ENCODE measurements at regions not wholly inside any gene's neighbourhood (a gene's known extent, or its start where the extent isn't known, plus 50 kb on each side); places are given as distances from the start of the nearest gene placed in this dataset.

GRCh38 chr4:124977045-124977444 is 264.5 kb upstream of the ANKRD50 start:
- no peaks in the 10 kb centered on the region for H3K27me3 ChIP-seq
- intact Hi-C loops (cut with DNase I; ENCODE audit: low total_unique reads) = no loop called here
- H3K36me3 ChIP-seq (ENCODE audit: low read depth, missing control alignments) = no peaks in the 10 kb centered on the region
- no peaks in the 10 kb centered on the region for H3K9me3 ChIP-seq
- H3K4me1 ChIP-seq = no peaks in the 10 kb centered on the region
- TF ChIP-seq POLR2A (IDR thresholded peaks at IDR 0.05) (no peak), CTCF (IDR thresholded peaks at IDR 0.05) (no peak)
- no peak for DNase-seq
- no peak overlapping the region for H3K4me3 ChIP-seq
- no peak overlapping the region for H3K27ac ChIP-seq

GRCh38 chr4:124974152-124974551 is 261.6 kb upstream of the ANKRD50 start:
- H3K4me3 ChIP-seq = no peak overlapping the region
- intact Hi-C loops (cut with DNase I; ENCODE audit: low total_unique reads) = no loop called here
- no peaks in the 10 kb centered on the region for H3K36me3 ChIP-seq (ENCODE audit: low read depth, missing control alignments)
- DNase-seq = no peak
- no peak overlapping the region for H3K27ac ChIP-seq
- TF ChIP-seq POLR2A (IDR thresholded peaks at IDR 0.05) (no peak), CTCF (IDR thresholded peaks at IDR 0.05) (no peak)
- no peaks in the 10 kb centered on the region for H3K9me3 ChIP-seq
- H3K27me3 ChIP-seq = no peaks in the 10 kb centered on the region
- H3K4me1 ChIP-seq = no peaks in the 10 kb centered on the region
- WGBS, 2 donors = 92 to 100% methylated on average over 1 of the region's 1 CpG

DNA sequence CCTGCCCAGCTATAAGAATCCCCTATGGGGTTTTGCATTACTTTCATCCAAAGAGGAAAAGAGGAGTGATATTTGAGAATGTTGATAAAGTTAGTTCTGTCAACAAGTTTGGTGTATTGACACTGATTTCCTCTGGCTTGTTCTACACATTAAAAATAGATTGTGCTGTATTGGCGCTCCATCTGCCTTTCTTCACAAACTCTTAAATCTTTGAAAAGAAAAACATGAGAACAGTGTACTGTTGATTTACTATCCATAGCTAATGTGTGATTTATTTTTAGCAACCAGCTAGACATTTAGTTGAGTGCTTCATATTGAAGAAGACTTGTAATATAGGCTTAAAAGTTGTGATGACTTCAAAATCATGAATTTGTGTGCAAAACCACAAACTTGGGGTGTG is 261.2 kb upstream of the ANKRD50 start:
- Histone ChIP-seq H3K27ac (no peak overlapping the region), H3K4me3 (no peak overlapping the region), H3K4me1 (no peaks in the 10 kb centered on the region), H3K27me3 (no peaks in the 10 kb centered on the region), H3K9me3 (no peaks in the 10 kb centered on the region), H3K36me3 (ENCODE audit: low read depth, missing control alignments) (no peaks in the 10 kb centered on the region)
- DNase-seq = no peak
- WGBS, 2 donors = 89 to 98% methylated on average over 1 of the region's 1 CpG
- intact Hi-C loops (cut with DNase I; ENCODE audit: low total_unique reads) = no loop called here
- TF ChIP-seq POLR2A (IDR thresholded peaks at IDR 0.05) (no peak), CTCF (IDR thresholded peaks at IDR 0.05) (no peak)

- WGBS, 2 donors = 94 to 95% methylated on average over 2 of the region's 2 CpGs
- intact Hi-C loops (cut with DNase I; ENCODE audit: low total_unique reads) = no loop called here
Measured at GRCh38 chr4:124970011-124970410, 257.5 kb upstream of the ANKRD50 start.

More at GRCh38 chr4:124970011-124970410, 257.5 kb upstream of the ANKRD50 start:
- DNase-seq = no peak
- TF ChIP-seq POLR2A (IDR thresholded peaks at IDR 0.05) = no peak
- TF ChIP-seq CTCF (IDR thresholded peaks at IDR 0.05) = no peak
- no peaks in the 10 kb centered on the region for H3K4me1 ChIP-seq
- no peak overlapping the region for H3K27ac ChIP-seq
- H3K4me3 ChIP-seq = no peak overlapping the region
- no peaks in the 10 kb centered on the region for H3K36me3 ChIP-seq (ENCODE audit: low read depth, missing control alignments)
- H3K9me3 ChIP-seq = no peaks in the 10 kb centered on the region
- no peaks in the 10 kb centered on the region for H3K27me3 ChIP-seq

Measured in testis (tissue), 2 donors.